DOHH2 (cell line): ENCODE measurements at regions not wholly inside any gene's neighbourhood (a gene's known extent, or its start where the extent isn't known, plus 50 kb on each side); places are given as distances from the start of the nearest gene placed in this dataset.

ENCODE experiments used
- H3F3A ChIP-seq: fragments of 200-600 bp; sonication (generic), shearing (Covaris generic); 2 replicates; pipeline ENCODE4 v1.6.0; 2016; ENCODE audit warnings: antibody characterized with exemption, mild to moderate bottlenecking; ENCODE audit not compliant: control insufficient read depth, insufficient read depth
- H3K27ac ChIP-seq: fragments of 200-600 bp; sonication (generic); 2 replicates; pipeline ENCODE4 v1.5.1; 2014; ENCODE audit warnings: low read depth, mild to moderate bottlenecking, low read length, moderate library complexity
- H3K27me3 ChIP-seq: fragments of 200-600 bp; sonication (generic); 2 replicates; pipeline ENCODE4 v1.6.1; 2014; ENCODE audit warnings: mild to moderate bottlenecking, low read length, mixed read lengths; ENCODE audit not compliant: control insufficient read depth
- H3K36me3 ChIP-seq: fragments of 200-600 bp; sonication (generic); 2 replicates; pipeline ENCODE4 v1.6.1; 2014; ENCODE audit warnings: mild to moderate bottlenecking, low read length, moderate library complexity, mixed read lengths; ENCODE audit not compliant: control insufficient read depth
- H3K4me1 ChIP-seq: fragments of 200-600 bp; sonication (generic); 2 replicates; pipeline ENCODE4 v1.6.1; 2014; ENCODE audit warnings: mild to moderate bottlenecking, low read length, mixed read lengths; ENCODE audit not compliant: control insufficient read depth
- H3K4me2 ChIP-seq: fragments of 200-600 bp; sonication (generic); 2 replicates; pipeline ENCODE4 v1.6.0; 2014; ENCODE audit warnings: mild to moderate bottlenecking, low read length, moderate library complexity
- H3K4me3 ChIP-seq: fragments of 200-600 bp; sonication (generic); 2 replicates; pipeline ENCODE4 v1.5.1; 2014; ENCODE audit warnings: mild to moderate bottlenecking, low read length, mixed read lengths
- H3K79me2 ChIP-seq: fragments of 200-600 bp; sonication (generic); 2 replicates; pipeline ENCODE4 v1.6.1; 2014; ENCODE audit warnings: mild to moderate bottlenecking, low read length, mixed read lengths; ENCODE audit not compliant: control insufficient read depth
- H3K9me2 ChIP-seq: fragments of 200-600 bp; sonication (generic); replicated peaks from 2 replicates; pipeline ENCODE4 v1.6.1; 2014; ENCODE audit warnings: mild to moderate bottlenecking, low read length, mixed read lengths; ENCODE audit not compliant: control insufficient read depth
- H3K9me3 ChIP-seq: fragments of 200-600 bp; sonication (generic); 2 replicates; pipeline ENCODE4 v1.6.1; 2014; ENCODE audit warnings: antibody characterized with exemption, low read length, mixed read lengths; ENCODE audit not compliant: control insufficient read depth, insufficient read depth
- H4K20me1 ChIP-seq: fragments of 200-600 bp; sonication (generic); 2 replicates; pipeline ENCODE4 v1.6.0; 2014; ENCODE audit warnings: low read depth, mild to moderate bottlenecking, antibody characterized with exemption, low read length, moderate library complexity; ENCODE audit not compliant: control insufficient read depth, insufficient read depth
- EZH2phosphoT487 ChIP-seq: fragments of 200-600 bp; sonication (generic); IDR thresholded peaks from 2 replicates; pipeline ENCODE4 v1.6.1; 2017; ENCODE audit warnings: borderline replicate concordance, mild to moderate bottlenecking, antibody characterized with exemption, low read length, moderate library complexity, mixed read lengths
- TF ChIP-seq, protein P1 (sequence below): fragments of 200-600 bp; sonication (generic); IDR thresholded peaks from one replicate; pipeline ENCODE4 v1.5.1; 2014; ENCODE audit warnings: antibody characterized with exemption, mild to moderate bottlenecking, low read depth, low read length; ENCODE audit not compliant: poor library complexity, severe bottlenecking

DNA sequence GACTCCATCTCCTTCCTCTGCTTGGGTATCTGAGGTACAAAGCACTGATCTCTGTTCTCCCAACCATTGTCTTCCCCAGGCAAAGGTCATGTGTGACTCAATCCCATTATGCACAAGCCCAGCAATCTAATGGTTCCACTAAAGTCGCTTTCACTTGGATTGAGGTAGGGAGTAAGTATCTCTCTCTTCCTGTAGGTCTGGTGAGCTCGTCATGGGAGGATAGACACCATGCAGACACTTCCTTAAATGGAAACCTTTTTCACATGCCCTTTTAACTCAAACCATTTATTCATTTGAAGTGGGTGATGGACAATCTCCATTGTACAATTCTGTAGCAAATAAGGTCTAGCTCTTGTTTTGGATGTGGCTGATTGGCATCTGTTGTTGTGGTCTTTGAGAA lies 245.2 kb upstream of the CLNK start:
- no peak overlapping the region for H3K27ac ChIP-seq
- H3K36me3 ChIP-seq: no peaks in the 10 kb centered on the region
- H3F3A ChIP-seq: no peaks in the 10 kb centered on the region
- H3K4me2 ChIP-seq: no peak overlapping the region
- no peaks in the 10 kb centered on the region for H3K27me3 ChIP-seq
- no peaks in the 10 kb centered on the region for H3K9me2 ChIP-seq
- H3K79me2 ChIP-seq: no peaks in the 10 kb centered on the region
- no peaks in the 10 kb centered on the region for H3K4me1 ChIP-seq
- H4K20me1 ChIP-seq: no peaks in the 10 kb centered on the region
- H3K9me3 ChIP-seq: no peaks in the 10 kb centered on the region
- H3K4me3 ChIP-seq: no peak overlapping the region
- TF ChIP-seq, protein P1, sequence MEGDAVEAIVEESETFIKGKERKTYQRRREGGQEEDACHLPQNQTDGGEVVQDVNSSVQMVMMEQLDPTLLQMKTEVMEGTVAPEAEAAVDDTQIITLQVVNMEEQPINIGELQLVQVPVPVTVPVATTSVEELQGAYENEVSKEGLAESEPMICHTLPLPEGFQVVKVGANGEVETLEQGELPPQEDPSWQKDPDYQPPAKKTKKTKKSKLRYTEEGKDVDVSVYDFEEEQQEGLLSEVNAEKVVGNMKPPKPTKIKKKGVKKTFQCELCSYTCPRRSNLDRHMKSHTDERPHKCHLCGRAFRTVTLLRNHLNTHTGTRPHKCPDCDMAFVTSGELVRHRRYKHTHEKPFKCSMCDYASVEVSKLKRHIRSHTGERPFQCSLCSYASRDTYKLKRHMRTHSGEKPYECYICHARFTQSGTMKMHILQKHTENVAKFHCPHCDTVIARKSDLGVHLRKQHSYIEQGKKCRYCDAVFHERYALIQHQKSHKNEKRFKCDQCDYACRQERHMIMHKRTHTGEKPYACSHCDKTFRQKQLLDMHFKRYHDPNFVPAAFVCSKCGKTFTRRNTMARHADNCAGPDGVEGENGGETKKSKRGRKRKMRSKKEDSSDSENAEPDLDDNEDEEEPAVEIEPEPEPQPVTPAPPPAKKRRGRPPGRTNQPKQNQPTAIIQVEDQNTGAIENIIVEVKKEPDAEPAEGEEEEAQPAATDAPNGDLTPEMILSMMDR: no peak
- no peak for TF ChIP-seq EZH2phosphoT487

- Histone ChIP-seq H3K4me3 (no peak overlapping the region), H3K27ac (no peak overlapping the region), H3K9me2 (no peaks in the 10 kb centered on the region), H3K4me1 (no peaks in the 10 kb centered on the region), H4K20me1 (no peaks in the 10 kb centered on the region), H3K36me3 (no peaks in the 10 kb centered on the region), H3K79me2 (no peaks in the 10 kb centered on the region), H3K4me2 (no peak overlapping the region), H3F3A (no peaks in the 10 kb centered on the region), H3K27me3 (no peaks in the 10 kb centered on the region), H3K9me3 (no peaks in the 10 kb centered on the region)
- TF ChIP-seq, protein P1: no peak
- no peak for TF ChIP-seq EZH2phosphoT487
These were observed 241.4 kb upstream of the CLNK start for GRCh38 chr4:10925996-10926395.

GRCh38 chr4:10924274-10924673 lies 239.7 kb upstream of the CLNK start:
- H3K36me3 ChIP-seq: no peaks in the 10 kb centered on the region
- H3K9me2 ChIP-seq: no peaks in the 10 kb centered on the region
- H3F3A ChIP-seq: no peaks in the 10 kb centered on the region
- H3K27ac ChIP-seq: no peak overlapping the region
- H3K4me2 ChIP-seq: no peak overlapping the region
- no peaks in the 10 kb centered on the region for H3K4me1 ChIP-seq
- H3K27me3 ChIP-seq: no peaks in the 10 kb centered on the region
- no peaks in the 10 kb centered on the region for H3K79me2 ChIP-seq
- H3K9me3 ChIP-seq: no peaks in the 10 kb centered on the region
- TF ChIP-seq, protein P1: no peak
- TF ChIP-seq EZH2phosphoT487: no peak
- H4K20me1 ChIP-seq: no peaks in the 10 kb centered on the region
- H3K4me3 ChIP-seq: no peak overlapping the region

GRCh38 chr4:10917566-10917965 lies 233.0 kb upstream of the CLNK start:
- no peaks in the 10 kb centered on the region for H3K27me3 ChIP-seq
- no peak for TF ChIP-seq EZH2phosphoT487
- TF ChIP-seq, protein P1: no peak
- H3K79me2 ChIP-seq: no peaks in the 10 kb centered on the region
- no peaks in the 10 kb centered on the region for H4K20me1 ChIP-seq
- no peaks in the 10 kb centered on the region for H3F3A ChIP-seq
- no peaks in the 10 kb centered on the region for H3K4me1 ChIP-seq
- no peaks in the 10 kb centered on the region for H3K9me2 ChIP-seq
- H3K4me3 ChIP-seq: no peak overlapping the region
- H3K27ac ChIP-seq: no peak overlapping the region
- H3K9me3 ChIP-seq: no peaks in the 10 kb centered on the region
- H3K36me3 ChIP-seq: no peaks in the 10 kb centered on the region
- no peak overlapping the region for H3K4me2 ChIP-seq
